HG02588 (cell line): ENCODE measurements at regions not wholly inside any gene's neighbourhood (a gene's known extent, or its start where the extent isn't known, plus 50 kb on each side); places are given as distances from the start of the nearest gene placed in this dataset.
"Not testable (repeated sequence)": the region's sequence is repeated elsewhere in the genome, so short reads cannot be mapped to it uniquely, and the experiment has no call there.

ENCODE experiments used
- ATAC-seq: cut with Tn5 transposase; IDR thresholded peaks from one replicate; pipeline ENCODE4 v1.9.1; 2021; ENCODE audit warnings: mild to moderate bottlenecking, moderate library complexity; ENCODE audit not compliant: unreplicated experiment

GRCh38 chr17:20896153-20896649 lies 146.6 kb downstream of the USP22 start:
- no peak for ATAC-seq

GRCh38 chr17:20898726-20899125 lies 144.1 kb downstream of the USP22 start:
- not testable (repeated sequence) for ATAC-seq

- ATAC-seq: not testable (repeated sequence)
Measured at GRCh38 chr17:20902496-20902895, 140.3 kb downstream of the USP22 start.

- not testable (repeated sequence) for ATAC-seq
Measured at GRCh38 chr17:20903549-20903948, 139.3 kb downstream of the USP22 start.

GRCh38 chr17:20908313-20909267 lies 134.2 kb downstream of the USP22 start:
- ATAC-seq: peak; percentile 91

- ATAC-seq: no peak
Measured at GRCh38 chr17:20914658-20915057, 128.2 kb downstream of the USP22 start.

- ATAC-seq: no peak
Measured at GRCh38 chr17:20916383-20916782, 126.4 kb downstream of the USP22 start.

GRCh38 chr17:20917610-20918306 lies 125.1 kb downstream of the USP22 start:
- not testable (repeated sequence) for ATAC-seq

- no peak for ATAC-seq
Measured at GRCh38 chr17:20920095-20920814, 122.6 kb downstream of the USP22 start.

GRCh38 chr17:20920815-20921199 lies 122.0 kb downstream of the USP22 start:
- no peak for ATAC-seq

GRCh38 chr17:20922128-20922670 lies 120.6 kb downstream of the USP22 start:
- no peak for ATAC-seq

- no peak for ATAC-seq
Measured at GRCh38 chr17:20924306-20924705, 118.5 kb downstream of the USP22 start.

GRCh38 chr17:20925091-20925490 lies 117.7 kb downstream of the USP22 start:
- no peak for ATAC-seq

- no peak for ATAC-seq
Measured at GRCh38 chr17:20925954-20926353, 116.9 kb downstream of the USP22 start.

- no peak for ATAC-seq
Measured at GRCh38 chr17:20926532-20926931, 116.3 kb downstream of the USP22 start.

- ATAC-seq: no peak
Measured at GRCh38 chr17:20927308-20927977, 115.4 kb downstream of the USP22 start.

GRCh38 chr17:20929334-20929733 lies 113.5 kb downstream of the USP22 start:
- ATAC-seq: no peak

GRCh38 chr17:20930081-20930760 lies 112.6 kb downstream of the USP22 start:
- no peak for ATAC-seq

GRCh38 chr17:20933040-20933439 lies 109.8 kb downstream of the USP22 start:
- ATAC-seq: not testable (repeated sequence)

- ATAC-seq: no peak
Measured at GRCh38 chr17:20934288-20934687, 108.5 kb downstream of the USP22 start.
